ENCODE measurements at regions not wholly inside any gene's neighbourhood (a gene's known extent, or its start where the extent isn't known, plus 50 kb on each side); places are given as distances from the start of the nearest gene placed in this dataset.

DNA sequence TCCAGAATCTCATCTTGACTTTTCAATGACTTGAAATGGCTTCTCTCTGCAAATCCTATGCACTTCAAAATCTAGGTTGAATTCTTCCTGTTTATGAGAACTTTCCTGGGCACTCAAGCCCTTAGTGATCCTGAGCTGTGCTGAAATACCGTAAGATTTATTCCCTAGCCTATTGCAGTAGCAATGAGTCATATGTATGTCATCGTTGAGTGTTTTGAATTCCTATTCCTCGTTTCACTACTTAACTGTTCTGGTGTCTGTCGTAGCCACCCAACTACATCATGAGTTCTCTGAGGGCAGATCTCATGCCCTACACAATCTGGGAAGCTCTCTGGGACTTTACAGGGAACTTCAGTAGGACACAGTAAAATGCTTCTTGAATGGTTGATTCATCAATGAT is 190.8 kb upstream of the TMEM132C start:
- H3K36me3 ChIP-seq (ENCODE audit: control insufficient read depth in 4 of 4, insufficient read depth in 4 of 4, low read length in 3 of 4) = no peaks in the 10 kb centered on the region
- H3K9me3 ChIP-seq (ENCODE audit: control extremely low read depth in 1 of 5, control insufficient read depth in 4 of 5, insufficient read depth in 2 of 5, low read depth in 1 of 5, low read length in 4 of 5) = no peaks in the 10 kb centered on the region
- ChIA-PET CTCF (no interaction called here), POLR2A (no interaction called here)
- no peak for DNase-seq
- H3K4me1 ChIP-seq (ENCODE audit: control extremely low read depth in 1 of 4, control insufficient read depth in 4 of 4, insufficient read depth in 4 of 4, low read length in 3 of 4) = no peaks in the 10 kb centered on the region
- 94% methylated on average over 3 of the region's 4 CpGs for WGBS (ENCODE audit: insufficient coverage)
- H3K27me3 ChIP-seq (replicated peaks in 2 of 5; ENCODE audit: control insufficient read depth in 4 of 5, insufficient read depth in 5 of 5, low read length in 4 of 5) = no peaks in the 10 kb centered on the region
- H3K27ac ChIP-seq (ENCODE audit: insufficient read depth in 1 of 2, low read depth in 1 of 2, low read length in 2 of 2, poor library complexity in 1 of 2, severe bottlenecking in 2 of 2) = no peak overlapping the region
- no peak overlapping the region for H3K4me3 ChIP-seq (ENCODE audit: control insufficient read depth in 1 of 7, extremely low read depth in 1 of 7, insufficient read depth in 4 of 7, low read depth in 2 of 7, low read length in 6 of 7)

DNA sequence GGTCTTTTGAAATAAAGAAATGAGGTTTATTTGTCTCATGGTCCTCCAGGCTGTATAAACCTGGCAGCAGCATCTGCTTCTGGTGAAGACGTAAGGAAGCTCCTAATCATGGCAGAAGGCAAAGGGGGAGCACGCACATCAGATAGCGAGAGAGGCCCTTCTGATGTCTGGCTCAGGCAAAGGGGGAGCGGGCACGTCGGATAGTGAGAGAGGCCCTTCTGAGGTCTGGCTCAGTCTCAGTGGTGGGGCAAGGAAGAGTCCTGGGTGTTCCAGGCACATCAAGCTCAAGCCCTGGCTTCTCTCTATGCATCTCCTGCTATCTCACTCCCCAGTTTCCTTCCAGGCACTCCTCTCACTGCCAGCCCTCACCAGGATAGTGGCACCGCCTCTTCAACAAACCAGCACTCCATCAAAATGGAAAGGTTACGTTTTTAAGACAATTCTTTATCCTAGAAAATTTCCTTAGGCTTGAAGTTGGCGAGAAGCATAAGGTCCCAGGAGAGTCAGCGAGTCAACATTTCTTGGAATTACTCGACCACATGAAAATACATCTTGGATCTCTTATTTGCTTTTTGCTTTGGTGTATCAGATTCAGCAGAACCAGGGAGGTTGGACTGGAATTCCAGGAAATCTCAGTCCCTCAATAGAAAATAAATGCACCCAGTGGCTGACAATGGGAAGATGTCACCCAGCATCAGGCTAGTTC is 189.6 kb upstream of the TMEM132C start:
- H3K36me3 ChIP-seq (ENCODE audit: control insufficient read depth in 4 of 4, insufficient read depth in 4 of 4, low read length in 3 of 4) = no peaks in the 10 kb centered on the region
- 97% methylated on average over 10 of the region's 11 CpGs for WGBS (ENCODE audit: insufficient coverage)
- no peaks in the 10 kb centered on the region for H3K9me3 ChIP-seq (ENCODE audit: control extremely low read depth in 1 of 5, control insufficient read depth in 4 of 5, insufficient read depth in 2 of 5, low read depth in 1 of 5, low read length in 4 of 5)

DNA sequence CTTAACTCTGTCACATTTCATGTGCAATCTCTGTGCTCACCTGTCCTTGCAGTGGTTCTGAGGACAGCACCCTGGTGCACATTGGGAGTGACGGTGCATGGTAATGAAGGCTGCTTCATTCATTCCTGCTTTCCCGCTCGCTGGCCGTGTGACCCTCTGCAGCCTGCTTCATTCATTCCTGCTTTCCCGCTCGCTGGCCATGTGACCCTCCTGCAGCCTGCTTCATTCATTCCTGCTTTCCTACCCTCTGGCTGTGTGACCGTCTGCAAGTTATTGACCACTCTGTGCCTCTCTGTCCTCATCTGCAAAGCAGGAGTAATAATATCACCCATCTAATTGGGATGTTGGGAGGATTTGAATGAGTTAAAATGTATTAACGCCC is 189.1 kb upstream of the TMEM132C start:
- WGBS (ENCODE audit: insufficient coverage) = 94% methylated on average over 7 of the region's 8 CpGs
- Histone ChIP-seq H3K9me3 (ENCODE audit: control extremely low read depth in 1 of 5, control insufficient read depth in 4 of 5, insufficient read depth in 2 of 5, low read depth in 1 of 5, low read length in 4 of 5) (no peaks in the 10 kb centered on the region), H3K4me1 (ENCODE audit: control extremely low read depth in 1 of 4, control insufficient read depth in 4 of 4, insufficient read depth in 4 of 4, low read length in 3 of 4) (no peaks in the 10 kb centered on the region), H3K27me3 (replicated peaks in 2 of 5; ENCODE audit: control insufficient read depth in 4 of 5, insufficient read depth in 5 of 5, low read length in 4 of 5) (no peaks in the 10 kb centered on the region), H3K36me3 (ENCODE audit: control insufficient read depth in 4 of 4, insufficient read depth in 4 of 4, low read length in 3 of 4) (no peaks in the 10 kb centered on the region), H3K27ac (ENCODE audit: insufficient read depth in 1 of 2, low read depth in 1 of 2, low read length in 2 of 2, poor library complexity in 1 of 2, severe bottlenecking in 2 of 2) (no peak overlapping the region), H3K4me3 (ENCODE audit: control insufficient read depth in 1 of 7, extremely low read depth in 1 of 7, insufficient read depth in 4 of 7, low read depth in 2 of 7, low read length in 6 of 7) (no peak overlapping the region)
- no peak for DNase-seq
- ChIA-PET POLR2A (no interaction called here), CTCF (no interaction called here)

More for the DNA sequence above, 189.6 kb upstream of the TMEM132C start:
- DNase-seq = no peak
- no peak overlapping the region for H3K27ac ChIP-seq (ENCODE audit: insufficient read depth in 1 of 2, low read depth in 1 of 2, low read length in 2 of 2, poor library complexity in 1 of 2, severe bottlenecking in 2 of 2)
- POLR2A ChIA-PET = no interaction called here
- CTCF ChIA-PET = no interaction called here
- no peaks in the 10 kb centered on the region for H3K27me3 ChIP-seq (replicated peaks in 2 of 5; ENCODE audit: control insufficient read depth in 4 of 5, insufficient read depth in 5 of 5, low read length in 4 of 5)
- no peaks in the 10 kb centered on the region for H3K4me1 ChIP-seq (ENCODE audit: control extremely low read depth in 1 of 4, control insufficient read depth in 4 of 4, insufficient read depth in 4 of 4, low read length in 3 of 4)
- H3K4me3 ChIP-seq (ENCODE audit: control insufficient read depth in 1 of 7, extremely low read depth in 1 of 7, insufficient read depth in 4 of 7, low read depth in 2 of 7, low read length in 6 of 7) = no peak overlapping the region

DNA sequence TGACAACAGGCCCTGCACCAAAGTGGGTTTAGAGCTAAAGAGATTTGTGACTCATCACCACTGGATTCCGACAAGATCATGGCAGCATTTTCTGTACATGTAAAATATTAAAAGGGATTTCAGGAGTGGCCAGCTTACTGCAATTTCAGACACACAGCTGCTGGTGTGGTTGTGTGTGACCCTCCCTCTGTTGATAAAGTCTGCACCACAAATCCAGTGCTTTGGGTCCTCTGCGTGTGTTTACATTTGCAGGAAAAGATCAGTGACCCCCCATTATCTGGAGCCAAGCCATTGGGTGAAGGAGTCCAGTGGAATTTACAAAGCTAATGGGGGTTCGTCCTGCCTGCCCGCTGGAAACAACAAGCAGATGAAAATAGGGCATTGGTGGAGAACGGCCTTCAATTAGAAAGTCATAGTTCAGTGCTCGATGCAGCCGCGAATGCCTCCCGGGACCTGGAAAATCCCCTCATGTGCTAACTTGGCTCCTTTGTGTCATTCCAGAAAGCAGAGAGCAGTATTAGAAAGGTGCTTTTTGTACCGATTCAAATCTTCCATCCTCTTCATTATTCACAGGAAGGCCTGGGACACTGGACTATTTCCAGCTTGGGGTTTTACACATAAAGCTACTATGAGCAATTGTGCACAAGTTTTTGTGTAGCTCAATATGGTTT is 188.5 kb upstream of the TMEM132C start:
- CTCF ChIA-PET = interaction anchor here (1.8 kb wide), 1 partner anchor 9 kb away, joined by 9 read pairs; no protein-coding TSS in a partner anchor
- Histone ChIP-seq H3K27me3 (replicated peaks in 2 of 5; ENCODE audit: control insufficient read depth in 4 of 5, insufficient read depth in 5 of 5, low read length in 4 of 5) (no peaks in the 10 kb centered on the region), H3K9me3 (ENCODE audit: control extremely low read depth in 1 of 5, control insufficient read depth in 4 of 5, insufficient read depth in 2 of 5, low read depth in 1 of 5, low read length in 4 of 5) (no peaks in the 10 kb centered on the region), H3K4me1 (ENCODE audit: control extremely low read depth in 1 of 4, control insufficient read depth in 4 of 4, insufficient read depth in 4 of 4, low read length in 3 of 4) (no peaks in the 10 kb centered on the region), H3K4me3 (ENCODE audit: control insufficient read depth in 1 of 7, extremely low read depth in 1 of 7, insufficient read depth in 4 of 7, low read depth in 2 of 7, low read length in 6 of 7) (no peak overlapping the region), H3K27ac (ENCODE audit: insufficient read depth in 1 of 2, low read depth in 1 of 2, low read length in 2 of 2, poor library complexity in 1 of 2, severe bottlenecking in 2 of 2) (no peak overlapping the region), H3K36me3 (ENCODE audit: control insufficient read depth in 4 of 4, insufficient read depth in 4 of 4, low read length in 3 of 4) (no peaks in the 10 kb centered on the region)
- POLR2A ChIA-PET = no interaction called here
- no peak for DNase-seq
- WGBS (ENCODE audit: insufficient coverage) = 87% methylated on average over 8 of the region's 10 CpGs

DNA sequence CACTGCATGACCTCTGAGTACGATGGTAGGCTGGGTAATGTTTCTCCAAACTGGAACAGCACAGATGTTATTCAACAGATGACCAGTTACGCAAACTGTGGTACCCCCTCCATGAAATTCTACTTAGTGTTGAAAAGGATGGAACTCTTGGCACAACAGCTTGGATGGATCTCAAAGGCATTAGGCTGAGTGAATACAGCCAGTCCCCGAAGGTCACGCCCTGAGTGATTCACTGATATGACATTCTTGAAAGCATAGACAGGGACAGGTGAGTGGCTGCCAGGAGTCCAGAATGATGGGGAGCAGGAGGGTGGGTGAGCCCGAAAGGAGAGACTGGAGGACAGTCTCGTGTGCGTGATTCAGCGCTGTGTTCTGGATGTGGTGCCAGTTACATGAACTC is 187.5 kb upstream of the TMEM132C start:
- 91% methylated on average over 5 of the region's 8 CpGs for WGBS (ENCODE audit: insufficient coverage)
- Histone ChIP-seq H3K27me3 (replicated peaks in 2 of 5; ENCODE audit: control insufficient read depth in 4 of 5, insufficient read depth in 5 of 5, low read length in 4 of 5) (no peaks in the 10 kb centered on the region), H3K4me3 (ENCODE audit: control insufficient read depth in 1 of 7, extremely low read depth in 1 of 7, insufficient read depth in 4 of 7, low read depth in 2 of 7, low read length in 6 of 7) (no peak overlapping the region), H3K4me1 (ENCODE audit: control extremely low read depth in 1 of 4, control insufficient read depth in 4 of 4, insufficient read depth in 4 of 4, low read length in 3 of 4) (no peaks in the 10 kb centered on the region), H3K9me3 (ENCODE audit: control extremely low read depth in 1 of 5, control insufficient read depth in 4 of 5, insufficient read depth in 2 of 5, low read depth in 1 of 5, low read length in 4 of 5) (no peaks in the 10 kb centered on the region), H3K27ac (ENCODE audit: insufficient read depth in 1 of 2, low read depth in 1 of 2, low read length in 2 of 2, poor library complexity in 1 of 2, severe bottlenecking in 2 of 2) (no peak overlapping the region), H3K36me3 (ENCODE audit: control insufficient read depth in 4 of 4, insufficient read depth in 4 of 4, low read length in 3 of 4) (no peaks in the 10 kb centered on the region)
- CTCF ChIA-PET = interaction anchor here (1.8 kb wide), 1 partner anchor 10 kb away, joined by 9 read pairs; no protein-coding TSS in a partner anchor
- POLR2A ChIA-PET = no interaction called here
- no peak for DNase-seq

DNA sequence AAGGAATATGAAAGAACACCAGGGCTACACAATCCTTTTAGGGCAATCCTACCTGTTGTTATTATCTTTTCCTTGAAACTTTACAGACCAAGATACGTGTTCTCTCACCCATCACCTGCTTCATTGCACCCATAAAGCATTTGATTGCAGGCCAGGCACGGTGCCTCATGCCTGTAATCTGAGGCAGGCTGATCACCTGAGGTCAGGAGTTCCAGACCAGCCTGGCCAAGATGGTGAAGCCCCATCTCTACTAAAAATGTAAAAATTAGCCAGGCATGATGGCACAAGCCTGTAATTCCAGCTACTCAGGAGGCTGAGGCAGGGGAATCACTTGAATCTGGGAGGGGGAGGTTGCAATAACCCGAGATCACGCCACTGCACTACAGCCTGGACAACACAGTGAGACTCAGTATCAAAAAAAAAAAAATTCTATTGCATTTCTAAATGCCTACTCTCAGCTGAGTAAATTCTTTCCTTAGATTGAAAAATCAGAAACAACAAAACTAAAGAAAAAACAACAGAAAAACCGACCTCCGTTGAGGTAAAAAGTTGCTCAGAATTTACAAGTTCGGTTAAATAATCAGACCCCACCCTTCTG is 183.7 kb upstream of the TMEM132C start:
- Histone ChIP-seq H3K27me3 (replicated peaks in 2 of 5; ENCODE audit: control insufficient read depth in 4 of 5, insufficient read depth in 5 of 5, low read length in 4 of 5) (no peaks in the 10 kb centered on the region), H3K36me3 (ENCODE audit: control insufficient read depth in 4 of 4, insufficient read depth in 4 of 4, low read length in 3 of 4) (no peaks in the 10 kb centered on the region), H3K4me3 (ENCODE audit: control insufficient read depth in 1 of 7, extremely low read depth in 1 of 7, insufficient read depth in 4 of 7, low read depth in 2 of 7, low read length in 6 of 7) (no peak overlapping the region), H3K27ac (ENCODE audit: insufficient read depth in 1 of 2, low read depth in 1 of 2, low read length in 2 of 2, poor library complexity in 1 of 2, severe bottlenecking in 2 of 2) (no peak overlapping the region), H3K9me3 (ENCODE audit: control extremely low read depth in 1 of 5, control insufficient read depth in 4 of 5, insufficient read depth in 2 of 5, low read depth in 1 of 5, low read length in 4 of 5) (no peaks in the 10 kb centered on the region), H3K4me1 (ENCODE audit: control extremely low read depth in 1 of 4, control insufficient read depth in 4 of 4, insufficient read depth in 4 of 4, low read length in 3 of 4) (no peaks in the 10 kb centered on the region)
- 93% methylated on average over 3 of the region's 7 CpGs for WGBS (ENCODE audit: insufficient coverage)
- ChIA-PET POLR2A (no interaction called here), CTCF (no interaction called here)
- peak in 2 of 3 donors; percentile 21 to 23 for DNase-seq

DNA sequence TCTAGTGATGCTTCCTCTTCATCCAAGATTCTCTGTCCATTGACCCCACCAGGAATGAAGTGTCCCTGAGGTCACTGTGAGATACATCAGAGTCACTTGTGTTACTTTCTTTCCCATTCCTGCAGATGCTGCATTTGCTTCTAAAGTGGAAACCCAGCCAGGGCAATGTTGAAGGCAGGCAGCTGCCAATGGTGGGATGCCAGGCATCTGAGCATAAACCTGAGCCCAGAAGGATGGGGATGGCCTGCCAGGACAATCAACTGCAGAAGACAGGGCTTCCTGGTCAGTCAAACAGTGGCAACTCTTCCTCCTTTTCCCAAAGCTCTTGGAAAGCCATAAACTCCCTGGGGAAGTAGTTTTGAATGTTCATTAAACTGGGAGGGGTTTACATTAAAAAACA is 178.0 kb upstream of the TMEM132C start:
- Histone ChIP-seq H3K27ac (ENCODE audit: insufficient read depth in 1 of 2, low read depth in 1 of 2, low read length in 2 of 2, poor library complexity in 1 of 2, severe bottlenecking in 2 of 2) (no peak overlapping the region), H3K4me3 (ENCODE audit: control insufficient read depth in 1 of 7, extremely low read depth in 1 of 7, insufficient read depth in 4 of 7, low read depth in 2 of 7, low read length in 6 of 7) (no peak overlapping the region), H3K27me3 (replicated peaks in 2 of 5; ENCODE audit: control insufficient read depth in 4 of 5, insufficient read depth in 5 of 5, low read length in 4 of 5) (peaks cover 0 to 5% (median 0%) of the 10 kb centered on the region in 5 experiments), H3K9me3 (ENCODE audit: control extremely low read depth in 1 of 5, control insufficient read depth in 4 of 5, insufficient read depth in 2 of 5, low read depth in 1 of 5, low read length in 4 of 5) (no peaks in the 10 kb centered on the region), H3K36me3 (ENCODE audit: control insufficient read depth in 4 of 4, insufficient read depth in 4 of 4, low read length in 3 of 4) (no peaks in the 10 kb centered on the region), H3K4me1 (ENCODE audit: control extremely low read depth in 1 of 4, control insufficient read depth in 4 of 4, insufficient read depth in 4 of 4, low read length in 3 of 4) (no peaks in the 10 kb centered on the region)
- CTCF ChIA-PET = no interaction called here
- POLR2A ChIA-PET = no interaction called here
- DNase-seq = no peak

Data from common myeloid progenitor, CD34-positive (primary cell).